Cerebellar cortex (tissue), 1 donor: ENCODE measurements at regions not wholly inside any gene's neighbourhood (a gene's known extent, or its start where the extent isn't known, plus 50 kb on each side); places are given as distances from the start of the nearest gene placed in this dataset.

Source experiments
- DNase-seq: peaks from one replicate; pipeline ENCODE4 v3.0.0-alpha.2; 2015; ENCODE audit warnings: low spot score

DNA sequence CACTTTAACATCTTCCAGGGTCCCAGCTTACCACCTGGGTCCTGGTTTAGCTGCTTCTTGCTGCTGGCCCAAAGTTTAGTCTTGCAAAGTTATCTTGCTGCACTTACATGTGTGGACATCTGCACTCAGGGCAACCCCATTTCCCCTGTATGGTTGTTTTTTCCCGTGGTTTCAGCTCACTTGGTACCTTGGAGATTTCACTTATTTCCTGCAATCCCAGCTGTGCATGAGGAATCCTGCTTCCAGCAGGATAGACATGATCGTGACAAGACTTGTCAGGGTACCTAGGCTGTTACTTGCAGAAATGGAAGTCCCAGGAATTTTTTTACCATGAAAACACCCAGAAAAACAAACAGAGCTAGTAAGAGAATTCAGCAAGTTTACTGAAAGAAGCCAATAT lies 95.9 kb upstream of the LEP start:
- DNase-seq, result no peak

DNA sequence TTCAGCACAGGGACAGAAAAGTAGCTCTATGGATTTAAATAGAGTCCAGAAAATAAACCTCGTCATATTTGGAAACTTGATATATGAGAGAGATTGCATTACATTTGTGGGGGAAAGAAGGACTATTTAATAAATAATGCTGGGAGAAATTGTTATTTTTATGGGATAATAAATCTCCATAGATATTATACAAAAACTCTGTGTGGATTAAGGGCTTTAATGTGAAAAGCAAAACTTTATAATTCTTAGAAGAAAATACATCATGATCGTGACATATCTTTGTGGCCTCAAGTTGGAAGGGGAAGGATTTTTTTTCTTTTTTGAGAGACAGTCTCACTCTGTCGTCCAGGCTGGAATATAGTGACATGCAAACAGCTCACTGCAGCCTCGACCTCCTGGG lies 95.0 kb upstream of the LEP start:
- no peak for DNase-seq

GRCh38 chr7:128148676-128149075 lies 92.4 kb upstream of the LEP start:
- no peak for DNase-seq

DNA sequence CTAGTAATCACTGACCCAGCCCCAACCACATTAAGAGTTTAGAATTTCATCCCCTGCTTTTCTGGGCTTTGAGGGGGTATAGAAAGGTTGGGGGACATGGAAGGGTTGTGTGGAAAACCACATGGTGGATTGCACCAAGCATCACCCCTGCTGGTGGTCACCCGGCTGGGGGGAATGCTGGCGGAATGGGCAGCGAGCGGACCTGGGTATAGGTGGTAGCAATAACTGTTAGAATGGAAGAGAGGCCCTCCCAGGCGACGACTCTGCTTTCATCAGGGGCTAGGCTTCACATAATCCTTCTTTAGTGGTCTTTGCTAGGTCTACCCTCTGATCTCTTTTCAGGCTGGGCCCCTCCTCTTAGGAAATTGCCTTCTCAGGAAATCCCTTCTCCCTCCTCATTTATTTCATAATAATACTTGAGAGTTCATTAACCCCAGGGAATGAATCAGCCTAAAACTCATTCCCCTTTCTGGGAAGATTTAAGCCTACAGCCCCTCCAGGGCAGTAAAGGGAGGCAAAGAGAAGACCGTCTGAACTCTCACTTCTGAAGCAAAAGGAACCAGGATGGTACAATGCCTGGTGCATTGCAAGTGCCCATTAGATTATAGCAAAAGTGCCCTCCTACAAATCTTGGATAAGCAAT lies 90.7 kb upstream of the LEP start:
- DNase-seq, result no peak

DNA sequence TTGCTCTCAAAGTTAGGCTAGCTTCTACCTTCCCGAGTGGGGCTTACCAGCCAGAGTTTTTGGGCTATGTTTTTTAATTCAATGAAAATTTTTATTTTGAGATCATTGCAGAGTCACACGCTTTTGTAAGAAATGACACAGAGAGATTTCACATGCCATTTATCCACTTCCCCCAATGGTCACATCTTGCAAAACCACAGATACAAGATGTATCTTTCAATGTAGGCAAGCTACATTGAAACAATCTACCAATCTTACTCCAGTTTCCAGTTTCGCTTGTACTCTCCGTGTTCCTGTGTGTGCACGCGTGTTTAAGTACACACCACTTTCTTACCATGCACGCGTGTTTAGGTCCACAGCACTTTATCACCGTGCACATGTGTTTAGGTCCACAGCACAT lies 89.4 kb upstream of the LEP start:
- DNase-seq, result no peak

- no peak for DNase-seq
Measured at GRCh38 chr7:128152721-128153120, 88.4 kb upstream of the LEP start.

DNA sequence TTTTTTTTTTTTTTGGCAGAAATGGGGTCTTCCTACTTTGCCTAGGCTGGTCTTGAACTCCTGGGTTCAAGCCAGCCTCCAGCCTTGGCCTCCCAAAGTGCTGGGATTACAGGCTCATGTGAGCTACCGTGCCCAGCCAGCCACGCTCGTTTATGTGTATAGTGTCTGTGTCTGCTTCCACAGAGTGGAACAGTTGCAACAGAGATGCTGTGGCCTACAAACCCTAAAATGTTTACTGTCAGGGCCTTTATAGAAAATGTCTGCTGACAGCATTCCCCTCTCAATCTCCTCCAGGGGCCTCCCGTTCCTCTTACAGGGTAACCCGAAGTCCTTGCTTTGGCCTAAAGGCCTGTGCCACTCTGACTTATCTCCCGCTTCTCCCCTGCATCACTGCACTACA lies 87.6 kb upstream of the LEP start:
- DNase-seq, result no peak

GRCh38 chr7:128154504-128154903 lies 86.6 kb upstream of the LEP start:
- DNase-seq, result no peak

DNA sequence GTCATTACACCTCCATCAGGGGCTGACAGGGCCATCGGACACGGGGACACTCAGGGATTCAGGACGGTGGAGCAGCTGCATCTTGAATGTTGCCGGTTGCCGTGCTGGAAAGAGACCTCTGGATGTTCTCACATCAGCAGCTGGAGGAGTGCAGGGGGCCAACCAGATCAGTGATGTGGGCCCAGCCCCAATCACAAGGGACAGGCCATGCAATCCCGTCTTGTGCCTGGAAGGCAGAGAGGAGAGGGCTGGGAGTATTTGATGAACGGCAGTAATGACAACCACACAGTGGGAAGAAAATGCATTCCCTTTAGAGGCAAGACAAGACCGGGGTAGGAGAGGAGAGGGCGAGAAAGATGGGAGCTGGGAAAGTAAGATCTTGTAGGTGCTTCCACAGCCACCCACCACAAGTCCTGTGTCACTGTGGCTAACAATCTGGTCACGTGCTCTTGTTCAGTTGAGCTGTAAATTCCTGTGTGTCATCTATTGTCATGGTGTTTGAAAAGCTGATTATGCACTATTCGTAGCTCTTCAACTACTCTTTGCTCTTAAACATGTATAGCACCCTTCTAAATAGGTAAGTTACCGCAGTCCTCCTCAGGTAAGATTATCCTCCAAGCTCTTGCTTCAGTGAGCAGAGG lies 85.9 kb upstream of the LEP start:
- DNase-seq, result no peak

DNA sequence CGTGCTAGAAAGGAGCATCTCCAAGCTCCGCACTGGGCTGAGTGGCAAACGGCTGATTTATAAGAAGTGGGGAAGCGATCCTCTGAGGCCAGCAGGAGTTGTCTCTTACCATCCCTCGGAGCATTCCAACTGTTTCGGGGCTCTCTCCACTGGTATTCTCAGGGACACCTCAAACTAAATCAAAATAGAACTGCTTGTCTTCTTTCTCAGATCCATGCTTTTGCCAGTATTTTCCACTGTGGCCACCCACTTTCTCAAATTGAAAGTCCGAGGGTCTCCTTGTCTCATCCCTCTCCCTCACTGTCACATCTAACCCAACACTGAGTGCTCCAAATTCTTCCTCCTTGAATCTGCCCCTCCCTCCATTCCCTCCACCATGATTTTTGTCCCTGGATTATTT lies 83.2 kb upstream of the LEP start:
- DNase-seq, result no peak

GRCh38 chr7:128158370-128158769 lies 82.7 kb upstream of the LEP start:
- DNase-seq, result no peak

GRCh38 chr7:128160296-128160695 lies 80.8 kb upstream of the LEP start:
- no peak for DNase-seq

- no peak for DNase-seq
Measured at GRCh38 chr7:128161466-128162125, 79.5 kb upstream of the LEP start.

DNA sequence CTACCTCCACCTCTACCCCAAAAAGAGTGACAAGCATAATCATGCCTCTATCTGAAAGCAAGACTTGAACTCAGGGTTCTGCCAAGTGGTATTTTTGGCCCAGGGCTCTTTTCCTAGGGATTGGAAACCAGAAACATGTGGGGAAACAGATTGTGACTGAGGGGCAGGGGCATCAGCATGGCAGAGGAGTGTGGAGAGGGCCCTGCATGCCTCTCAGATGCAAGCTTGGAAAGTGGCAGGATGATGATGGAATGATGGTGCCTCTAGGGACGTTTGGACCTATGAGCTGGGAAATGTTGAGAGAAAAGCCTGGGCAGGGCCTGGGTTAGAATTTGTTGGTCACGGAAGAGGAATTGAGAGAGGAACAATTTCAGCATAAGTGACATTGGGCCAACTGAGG lies 78.4 kb upstream of the LEP start:
- no peak for DNase-seq

- DNase-seq, result no peak
Measured at GRCh38 chr7:128163473-128163872, 77.6 kb upstream of the LEP start.

DNA sequence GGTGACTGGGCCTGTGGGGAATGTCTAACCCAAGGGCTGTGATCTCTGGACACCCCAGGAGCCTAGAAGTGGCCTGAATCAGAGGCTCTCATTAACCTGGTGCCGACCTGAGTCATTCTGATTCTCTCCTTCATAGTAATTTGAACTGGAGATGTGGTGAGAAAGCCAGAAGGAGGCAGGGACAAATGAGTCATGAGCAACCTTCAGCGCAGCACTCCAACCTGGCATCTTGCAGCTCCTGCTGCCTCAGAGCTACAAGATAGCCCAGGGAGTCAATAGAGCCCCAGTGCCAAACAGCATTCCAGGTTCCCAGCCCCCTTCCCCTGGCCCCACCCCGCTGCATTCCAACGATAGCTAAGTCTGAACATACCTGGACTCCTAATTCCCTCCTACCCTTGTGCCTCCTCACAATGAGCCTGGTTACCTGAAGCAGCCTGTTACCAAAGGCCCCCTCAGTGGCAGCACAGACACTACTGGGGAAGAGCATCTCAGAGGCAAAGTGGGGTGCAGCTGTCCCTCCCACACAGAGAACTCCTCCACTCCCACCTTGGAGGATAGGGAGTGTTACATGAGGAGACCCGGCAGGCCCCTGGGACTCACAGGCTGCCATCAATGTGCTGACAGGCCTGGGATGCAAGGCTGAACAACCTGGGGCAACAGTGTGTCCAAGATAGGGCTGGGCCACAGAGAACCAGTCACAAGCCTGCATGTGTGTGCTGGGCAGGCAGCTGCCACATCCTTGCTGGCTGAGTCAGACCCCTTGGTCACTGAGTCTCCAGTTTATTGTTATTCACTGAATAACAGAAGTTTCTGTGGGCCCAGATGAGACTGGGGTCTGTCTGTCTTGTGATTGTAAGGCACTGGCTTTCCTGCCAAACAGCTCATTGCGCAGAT lies 76.8 kb upstream of the LEP start:
- no peak for DNase-seq

DNA sequence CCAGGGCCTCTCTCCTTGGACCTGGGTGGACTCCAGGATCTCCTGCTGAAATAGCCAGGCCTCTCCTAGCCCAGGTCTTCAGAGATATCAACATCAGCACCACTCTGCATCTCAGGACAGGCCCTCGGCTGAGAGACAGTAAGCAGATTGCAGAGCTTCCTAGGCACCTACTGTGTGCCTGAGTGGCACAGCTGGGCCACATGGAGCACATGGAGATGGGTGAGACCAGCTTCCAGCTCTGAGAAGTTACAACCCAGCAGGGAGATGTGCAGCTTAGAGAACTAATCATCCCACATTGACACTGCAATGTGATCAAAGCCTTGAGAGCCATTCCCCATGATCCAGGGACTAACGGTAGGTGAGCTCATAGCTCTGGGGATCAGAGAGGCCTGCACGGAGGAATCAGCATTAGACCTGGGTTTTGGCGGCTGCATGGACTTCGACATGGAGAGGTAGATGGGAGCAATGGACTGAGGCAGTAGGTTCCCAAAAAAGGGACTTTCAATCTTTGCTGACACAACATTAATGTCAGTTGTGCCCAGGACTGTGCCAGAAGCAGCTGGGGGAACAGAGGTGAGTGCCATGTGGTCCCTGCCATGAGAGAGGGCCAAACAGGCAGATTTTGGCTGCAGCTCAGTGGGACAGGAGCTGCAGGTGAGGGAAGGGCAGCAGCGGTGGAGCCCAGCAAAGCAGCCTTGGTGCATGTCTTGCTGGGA lies 76.0 kb upstream of the LEP start:
- no peak for DNase-seq

DNA sequence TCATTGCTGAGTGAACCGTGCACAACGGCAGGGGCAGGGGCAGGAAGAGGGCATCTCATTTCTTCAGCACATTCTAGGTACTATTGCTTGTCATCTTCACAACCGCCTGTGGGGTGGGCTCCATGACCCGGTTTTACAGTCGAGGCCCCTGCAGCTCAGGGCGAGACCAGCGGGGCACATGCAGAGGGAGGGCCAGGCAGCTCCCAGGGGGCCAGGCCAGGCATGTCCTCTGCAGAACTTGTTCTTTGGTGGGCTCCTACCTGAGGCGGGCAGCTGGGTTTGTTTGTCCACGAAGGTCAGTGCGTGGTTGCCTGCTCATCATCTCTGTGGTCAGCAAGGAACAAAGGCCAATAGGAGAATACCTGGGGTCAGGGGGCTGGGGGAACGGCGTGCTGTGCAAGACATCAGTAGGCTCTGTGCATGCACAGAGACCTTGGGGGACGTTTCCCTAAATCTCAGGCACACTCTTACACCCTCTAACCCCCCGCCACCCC lies 75.1 kb upstream of the LEP start:
- DNase-seq, result no peak

- DNase-seq, result peak; percentile 42
Measured at GRCh38 chr7:128166603-128167041, 74.5 kb upstream of the LEP start.

- peak; percentile 92 for DNase-seq
Measured at GRCh38 chr7:128167042-128167701, 73.9 kb upstream of the LEP start.
